HepG2 (cell line): ENCODE measurements at regions not wholly inside any gene's neighbourhood (a gene's known extent, or its start where the extent isn't known, plus 50 kb on each side); places are given as distances from the start of the nearest gene placed in this dataset.

ENCODE experiments used
- EZH2 ChIP-seq: conservative IDR thresholded peaks from 2 replicates; pipeline ENCODE4 v1.6.1; 2012; ENCODE audit warnings: mild to moderate bottlenecking, low read depth, low read length, moderate library complexity
- POLR2AphosphoS2 ChIP-seq: IDR thresholded peaks from 2 replicates; pipeline ENCODE4 v1.6.1; 2011; ENCODE audit warnings: low read depth, low read length, improper control_type of control experiment
- RFX1 ChIP-seq: fragments of 450-650 bp; IDR thresholded peaks from 2 replicates; pipeline ENCODE4 v1.6.1; 2017
- TAF1 ChIP-seq: sonication (generic); formaldehyde crosslinking; IDR thresholded peaks from 2 replicates; pipeline ENCODE4 v1.4.0; 2020; ENCODE audit warnings: missing genetic modification reagents
- ZBTB7A ChIP-seq: sonication (generic); formaldehyde crosslinking; IDR thresholded peaks from 2 replicates; pipeline ENCODE4 v1.8.0; 2022; ENCODE audit warnings: mild to moderate bottlenecking, missing genetic modification reagents
- TF ChIP-seq, protein P1 (sequence below): sonication (generic); formaldehyde crosslinking; IDR thresholded peaks from 2 replicates; pipeline ENCODE4 v1.5.0; 2020; ENCODE audit warnings: mild to moderate bottlenecking, missing genetic modification reagents, moderate library complexity
- TF ChIP-seq, protein P2 (sequence below): sonication (generic); formaldehyde crosslinking; IDR thresholded peaks from 2 replicates; pipeline ENCODE4 v1.8.1; 2023; ENCODE audit warnings: mild to moderate bottlenecking, missing genetic modification reagents, borderline replicate concordance

DNA sequence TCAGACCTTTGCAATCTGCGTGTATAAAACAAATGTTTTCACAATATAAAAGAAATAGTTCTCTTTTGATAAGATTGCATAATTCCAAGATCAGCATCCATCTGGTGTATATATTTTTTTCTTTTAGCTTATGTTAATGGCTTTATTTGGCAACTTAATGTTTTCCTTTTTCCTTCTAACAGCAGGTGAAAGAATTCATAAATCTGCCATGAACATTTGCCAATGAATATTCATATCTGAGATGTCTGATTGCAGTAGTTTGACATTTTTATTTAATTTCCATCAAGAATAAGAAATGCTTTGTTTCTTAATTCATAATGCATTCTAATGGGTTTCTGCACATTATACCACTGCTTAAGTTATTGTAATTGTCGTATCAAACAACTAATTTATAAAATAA lies 184.4 kb upstream of the ROBO2 start:
- no peak for TF ChIP-seq ZBTB7A (CRISPR knock-in tag)
- TF ChIP-seq, protein P1, sequence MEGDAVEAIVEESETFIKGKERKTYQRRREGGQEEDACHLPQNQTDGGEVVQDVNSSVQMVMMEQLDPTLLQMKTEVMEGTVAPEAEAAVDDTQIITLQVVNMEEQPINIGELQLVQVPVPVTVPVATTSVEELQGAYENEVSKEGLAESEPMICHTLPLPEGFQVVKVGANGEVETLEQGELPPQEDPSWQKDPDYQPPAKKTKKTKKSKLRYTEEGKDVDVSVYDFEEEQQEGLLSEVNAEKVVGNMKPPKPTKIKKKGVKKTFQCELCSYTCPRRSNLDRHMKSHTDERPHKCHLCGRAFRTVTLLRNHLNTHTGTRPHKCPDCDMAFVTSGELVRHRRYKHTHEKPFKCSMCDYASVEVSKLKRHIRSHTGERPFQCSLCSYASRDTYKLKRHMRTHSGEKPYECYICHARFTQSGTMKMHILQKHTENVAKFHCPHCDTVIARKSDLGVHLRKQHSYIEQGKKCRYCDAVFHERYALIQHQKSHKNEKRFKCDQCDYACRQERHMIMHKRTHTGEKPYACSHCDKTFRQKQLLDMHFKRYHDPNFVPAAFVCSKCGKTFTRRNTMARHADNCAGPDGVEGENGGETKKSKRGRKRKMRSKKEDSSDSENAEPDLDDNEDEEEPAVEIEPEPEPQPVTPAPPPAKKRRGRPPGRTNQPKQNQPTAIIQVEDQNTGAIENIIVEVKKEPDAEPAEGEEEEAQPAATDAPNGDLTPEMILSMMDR (CRISPR knock-in tag): no peak
- no peak for TF ChIP-seq RFX1
- no peak for TF ChIP-seq TAF1
- TF ChIP-seq POLR2AphosphoS2: no peak
- no peak for TF ChIP-seq EZH2
- TF ChIP-seq, protein P2, sequence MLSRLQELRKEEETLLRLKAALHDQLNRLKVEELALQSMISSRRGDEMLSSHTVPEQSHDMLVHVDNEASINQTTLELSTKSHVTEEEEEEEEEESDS: no peak
